Rectal smooth muscle tissue (tissue), 1 donor: ENCODE measurements at regions not wholly inside any gene's neighbourhood (a gene's known extent, or its start where the extent isn't known, plus 50 kb on each side); places are given as distances from the start of the nearest gene placed in this dataset.

Experiments used
- H3K27ac ChIP-seq: one replicate; pipeline ENCODE4 v1.7.0; 2013; ENCODE audit warnings: low read depth, low read length, inconsistent platforms
- H3K27me3 ChIP-seq: one replicate; pipeline ENCODE4 v1.7.0; 2013; ENCODE audit warnings: low read length; ENCODE audit not compliant: control insufficient read depth, insufficient read depth
- H3K36me3 ChIP-seq: one replicate; pipeline ENCODE4 v1.7.0; 2013; ENCODE audit warnings: low read length; ENCODE audit not compliant: control insufficient read depth, insufficient read depth
- H3K4me1 ChIP-seq: one replicate; pipeline ENCODE4 v1.7.0; 2013; ENCODE audit warnings: low read length; ENCODE audit not compliant: control insufficient read depth, insufficient read depth
- H3K4me3 ChIP-seq: one replicate; pipeline ENCODE4 v1.7.0; 2013; ENCODE audit warnings: low read length
- H3K9ac ChIP-seq: one replicate; pipeline ENCODE4 v1.7.0; 2013; ENCODE audit warnings: low read length

DNA sequence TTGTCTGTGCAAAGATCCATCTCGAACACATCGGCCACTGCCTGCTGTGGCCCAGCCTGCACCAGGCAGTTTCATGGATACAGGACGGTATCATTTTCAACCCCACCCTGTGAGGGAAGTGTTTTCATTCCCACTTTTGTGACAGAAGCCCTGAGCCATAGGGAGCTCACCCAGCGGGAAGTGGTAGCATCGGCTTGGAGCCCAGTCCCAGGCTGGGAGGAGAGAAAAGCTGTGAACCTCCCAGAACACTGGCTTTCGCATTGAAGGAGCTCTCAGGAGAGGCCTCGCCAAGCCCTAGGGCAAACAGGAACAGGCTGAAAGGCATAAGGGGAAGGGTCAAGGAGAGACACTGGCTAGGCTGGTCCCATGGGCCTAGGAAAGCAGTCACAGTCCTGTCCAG lies 166.1 kb downstream of the TFCP2L1 start:
- Histone ChIP-seq H3K36me3 (no peaks in the 10 kb centered on the region), H3K4me3 (no peak overlapping the region), H3K9ac (no peak overlapping the region), H3K4me1 (no peaks in the 10 kb centered on the region), H3K27ac (no peak overlapping the region), H3K27me3 (no peaks in the 10 kb centered on the region)

DNA sequence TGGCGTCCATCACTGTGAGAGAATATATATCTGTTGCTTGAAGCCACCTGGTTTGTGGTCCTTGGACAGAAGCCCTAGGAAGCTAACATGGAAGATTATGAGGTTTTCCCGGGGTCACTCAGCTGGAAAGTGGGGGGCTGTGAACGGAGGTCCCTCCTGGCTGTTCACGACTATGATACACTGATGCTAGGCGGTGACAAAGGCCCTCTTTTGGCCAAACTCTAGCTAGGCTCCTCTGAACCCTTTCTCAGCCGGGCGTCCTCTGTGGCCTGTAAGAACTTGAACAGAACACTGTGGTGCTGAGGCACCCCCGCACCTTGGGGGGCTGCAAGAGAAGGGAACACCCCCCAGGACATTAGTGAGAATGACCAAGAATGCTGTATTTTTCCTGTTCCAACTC lies 164.6 kb downstream of the TFCP2L1 start:
- no peaks in the 10 kb centered on the region for H3K4me1 ChIP-seq
- H3K27me3 ChIP-seq: no peaks in the 10 kb centered on the region
- no peak overlapping the region for H3K27ac ChIP-seq
- no peak overlapping the region for H3K9ac ChIP-seq
- no peaks in the 10 kb centered on the region for H3K36me3 ChIP-seq
- H3K4me3 ChIP-seq: no peak overlapping the region

DNA sequence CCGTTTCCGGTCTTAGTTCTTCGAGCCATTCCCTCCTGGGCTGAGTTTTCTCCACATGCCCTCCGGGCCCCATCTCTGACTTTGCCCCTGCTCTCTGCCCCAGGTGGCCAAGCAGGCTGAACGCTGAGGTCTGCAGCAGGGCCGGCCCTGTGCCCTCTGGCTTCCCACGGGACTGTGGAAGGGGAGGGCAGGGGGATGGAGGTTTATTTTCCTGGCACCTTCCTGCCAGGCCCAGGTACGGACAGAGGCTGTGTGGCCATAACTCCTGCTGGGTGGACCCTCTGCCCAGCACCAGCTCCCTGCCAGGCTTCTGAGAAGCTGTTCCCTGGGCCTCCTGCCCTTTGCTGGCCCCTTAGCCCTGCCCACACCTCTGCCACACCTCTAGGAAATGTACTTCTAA lies 164.0 kb downstream of the TFCP2L1 start:
- H3K4me3 ChIP-seq: no peak overlapping the region
- H3K36me3 ChIP-seq: no peaks in the 10 kb centered on the region
- H3K4me1 ChIP-seq: no peaks in the 10 kb centered on the region
- no peaks in the 10 kb centered on the region for H3K27me3 ChIP-seq
- H3K9ac ChIP-seq: no peak overlapping the region
- no peak overlapping the region for H3K27ac ChIP-seq

DNA sequence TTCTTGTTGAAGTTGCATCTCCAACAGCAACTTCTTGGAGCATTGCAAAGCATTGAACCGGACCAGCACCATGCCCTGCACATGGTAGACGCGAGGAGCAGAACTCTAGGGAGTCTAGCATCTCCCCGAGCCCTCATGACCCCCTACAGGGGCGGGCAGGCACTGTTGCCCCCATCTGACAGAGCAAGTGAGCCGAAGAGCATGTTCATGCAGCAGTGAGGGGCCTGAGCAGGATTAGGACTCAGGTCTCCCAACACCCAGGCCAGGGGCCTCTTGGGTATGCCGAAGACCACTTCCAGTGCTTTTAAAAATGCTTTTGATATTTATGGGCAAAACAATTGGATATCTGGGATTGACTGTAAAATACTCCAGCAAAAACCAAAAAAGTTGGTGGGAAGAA lies 163.3 kb downstream of the TFCP2L1 start:
- no peak overlapping the region for H3K9ac ChIP-seq
- H3K4me1 ChIP-seq: no peaks in the 10 kb centered on the region
- no peak overlapping the region for H3K27ac ChIP-seq
- no peaks in the 10 kb centered on the region for H3K36me3 ChIP-seq
- no peaks in the 10 kb centered on the region for H3K27me3 ChIP-seq
- H3K4me3 ChIP-seq: no peak overlapping the region

DNA sequence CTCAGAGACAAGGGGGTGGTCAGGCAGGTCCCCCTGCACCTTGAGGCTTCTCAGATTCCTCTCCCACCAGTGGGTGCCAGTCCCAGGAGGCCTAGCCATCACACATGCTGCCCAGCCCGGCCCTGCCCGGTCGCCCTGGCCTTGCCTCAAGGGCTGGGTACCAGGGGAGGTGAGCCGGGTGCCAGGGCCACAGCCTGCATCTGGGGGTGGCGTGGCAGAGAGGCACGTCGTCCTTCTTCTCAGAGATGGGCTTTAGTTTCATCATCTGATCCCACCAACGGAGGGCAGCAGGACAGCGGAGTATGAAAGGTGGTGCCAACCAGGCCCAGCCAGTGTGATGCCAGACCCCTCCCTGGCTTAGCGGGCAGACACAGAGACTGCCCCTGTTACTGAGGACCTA lies 161.7 kb downstream of the TFCP2L1 start:
- no peaks in the 10 kb centered on the region for H3K27me3 ChIP-seq
- H3K36me3 ChIP-seq: no peaks in the 10 kb centered on the region
- H3K4me1 ChIP-seq: no peaks in the 10 kb centered on the region
- H3K27ac ChIP-seq: no peak overlapping the region
- no peak overlapping the region for H3K9ac ChIP-seq
- H3K4me3 ChIP-seq: no peak overlapping the region

DNA sequence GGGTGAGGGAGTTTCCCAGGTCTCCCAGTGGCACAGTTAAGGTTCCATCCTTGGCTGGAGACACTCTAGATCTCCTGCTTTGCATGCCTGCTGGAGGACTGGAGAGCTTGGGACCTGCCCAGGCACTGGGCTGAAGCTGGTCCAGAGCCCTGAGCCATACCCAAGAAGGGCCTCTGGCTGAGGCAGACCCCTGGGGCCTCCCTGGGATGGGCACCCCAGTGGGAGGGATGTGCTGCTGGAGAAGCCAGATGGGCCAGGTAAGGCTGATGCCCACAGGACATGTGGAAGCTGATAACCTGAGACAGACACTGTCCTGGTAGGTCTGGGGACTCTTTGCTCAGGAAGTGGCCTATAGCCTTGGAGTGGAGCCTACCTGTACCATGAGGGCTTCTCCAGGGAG lies 160.7 kb downstream of the TFCP2L1 start:
- H3K27ac ChIP-seq: no peak overlapping the region
- no peak overlapping the region for H3K9ac ChIP-seq
- H3K27me3 ChIP-seq: no peaks in the 10 kb centered on the region
- H3K36me3 ChIP-seq: no peaks in the 10 kb centered on the region
- H3K4me1 ChIP-seq: no peaks in the 10 kb centered on the region
- no peak overlapping the region for H3K4me3 ChIP-seq

DNA sequence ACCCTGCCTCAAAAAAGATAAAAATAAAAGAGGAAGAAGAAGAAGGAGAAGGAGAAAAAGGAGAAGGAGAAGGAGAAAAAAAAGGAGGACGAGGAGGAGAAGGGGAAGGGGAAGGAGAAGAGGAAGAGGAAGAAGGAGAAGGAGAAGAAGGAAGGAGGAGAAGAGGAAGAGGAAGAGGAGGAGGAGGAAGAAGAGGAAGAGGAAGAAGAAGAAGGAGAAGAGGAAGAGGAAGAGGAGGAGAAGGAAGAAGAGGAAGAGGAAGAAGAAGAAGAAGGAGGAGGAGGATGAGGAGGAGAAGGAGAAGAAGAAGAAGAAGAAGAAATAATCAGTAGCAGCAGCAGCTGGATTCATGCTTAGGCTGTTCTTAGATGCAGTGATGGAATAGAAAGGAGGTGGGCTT lies 159.7 kb downstream of the TFCP2L1 start:
- Histone ChIP-seq H3K27ac (no peak overlapping the region), H3K9ac (no peak overlapping the region), H3K4me3 (no peak overlapping the region), H3K27me3 (no peaks in the 10 kb centered on the region), H3K36me3 (no peaks in the 10 kb centered on the region), H3K4me1 (no peaks in the 10 kb centered on the region)

DNA sequence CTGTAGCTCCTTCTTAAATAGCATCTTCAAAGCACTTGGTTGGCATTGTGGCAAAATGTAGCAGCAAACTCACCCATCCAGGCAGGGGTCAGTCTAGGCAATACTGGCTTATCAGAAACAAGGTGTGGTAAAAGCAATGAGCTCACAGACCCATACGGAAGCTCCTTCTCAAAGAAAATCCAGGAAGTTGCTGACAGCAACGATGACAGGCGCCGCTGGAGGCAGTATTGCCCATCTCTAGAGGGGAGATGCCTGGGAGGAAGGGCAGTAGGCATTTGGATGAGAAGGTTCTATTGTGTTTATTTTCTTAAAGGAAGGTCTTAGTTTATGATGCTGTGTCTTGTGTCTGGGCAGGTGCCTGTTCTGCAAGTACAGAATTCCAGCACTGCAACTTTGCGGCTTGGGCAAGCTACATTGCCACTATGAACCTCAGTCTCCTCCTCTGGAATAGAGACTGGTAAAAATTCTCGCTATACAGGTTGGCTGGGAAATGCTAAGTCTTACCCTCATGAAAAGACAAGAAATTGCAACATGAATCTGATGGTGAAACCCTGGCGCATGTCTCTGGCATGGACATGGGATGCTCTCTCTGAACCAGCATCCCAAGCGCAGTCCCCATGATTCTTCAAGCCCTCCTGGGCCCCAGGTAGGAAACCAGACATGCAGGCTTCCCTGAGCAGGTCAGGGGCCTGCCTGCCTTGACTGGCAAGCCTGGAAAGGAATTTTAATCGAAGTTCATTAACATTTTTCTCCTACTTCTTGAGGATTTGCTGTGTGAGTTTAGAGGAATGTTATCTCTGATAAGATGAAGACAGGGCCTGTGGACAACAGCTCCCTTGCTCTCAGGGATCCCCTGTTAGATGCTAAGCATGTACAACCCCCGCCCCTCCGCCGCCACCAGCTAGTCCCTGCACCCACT lies 156.0 kb downstream of the TFCP2L1 start:
- no peak overlapping the region for H3K27ac ChIP-seq

DNA sequence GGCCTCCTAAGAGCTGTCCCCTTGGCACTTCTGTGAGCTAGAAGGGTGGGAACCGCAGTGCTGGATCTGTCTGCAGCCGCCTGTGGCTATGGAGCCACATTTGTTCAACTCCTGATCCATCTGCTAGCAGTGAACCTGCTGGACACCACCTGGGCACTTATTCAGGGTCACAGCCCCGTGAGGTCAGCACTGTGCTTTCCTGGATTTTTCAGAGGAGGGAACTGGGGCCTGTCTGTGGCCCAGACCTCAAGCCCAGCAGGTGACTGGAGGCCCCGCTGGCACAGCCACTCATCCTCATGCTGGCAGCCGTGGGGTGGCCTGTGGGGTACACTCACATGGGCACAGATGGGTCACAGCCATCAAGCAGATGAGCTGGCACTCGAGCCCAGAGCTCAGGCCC lies 155.3 kb downstream of the TFCP2L1 start:
- H3K4me1 ChIP-seq: no peaks in the 10 kb centered on the region
- H3K36me3 ChIP-seq: no peaks in the 10 kb centered on the region
- no peak overlapping the region for H3K9ac ChIP-seq
- H3K4me3 ChIP-seq: no peak overlapping the region
- H3K27me3 ChIP-seq: no peaks in the 10 kb centered on the region
- H3K27ac ChIP-seq: no peak overlapping the region

More for the DNA sequence above, 156.0 kb downstream of the TFCP2L1 start:
- no peak overlapping the region for H3K9ac ChIP-seq
- H3K27me3 ChIP-seq: no peaks in the 10 kb centered on the region
- H3K4me1 ChIP-seq: no peaks in the 10 kb centered on the region
- H3K4me3 ChIP-seq: no peak overlapping the region
- H3K36me3 ChIP-seq: no peaks in the 10 kb centered on the region

DNA sequence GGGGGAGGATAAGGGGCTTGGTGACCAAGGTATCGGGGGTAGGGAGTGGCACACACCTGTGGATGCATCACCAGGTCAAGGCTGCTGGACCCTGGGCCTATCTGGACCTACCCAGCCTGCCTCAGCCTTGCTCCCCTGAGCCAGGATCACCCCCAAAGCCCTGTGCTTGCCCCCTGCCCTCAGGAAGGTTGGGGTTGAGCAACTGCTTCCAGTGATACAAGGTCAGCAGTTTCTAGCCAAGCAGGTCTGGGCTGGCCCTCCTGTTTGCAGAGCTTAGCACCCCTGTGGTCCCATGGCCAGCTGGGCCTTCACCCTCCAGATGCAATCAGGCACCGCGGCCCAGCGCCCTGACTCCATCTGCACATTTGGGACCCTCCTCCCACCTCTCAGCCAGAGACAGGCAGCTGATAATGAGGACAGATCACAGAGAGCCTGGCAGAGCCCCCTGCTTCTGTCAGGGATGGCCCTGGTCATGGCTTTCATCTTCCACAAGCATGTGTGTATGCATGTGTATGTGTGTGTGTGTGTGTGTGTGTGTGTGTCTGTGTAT lies 154.6 kb downstream of the TFCP2L1 start:
- Histone ChIP-seq H3K4me3 (no peak overlapping the region), H3K9ac (no peak overlapping the region), H3K27me3 (no peaks in the 10 kb centered on the region), H3K27ac (no peak overlapping the region), H3K36me3 (no peaks in the 10 kb centered on the region), H3K4me1 (no peaks in the 10 kb centered on the region)

DNA sequence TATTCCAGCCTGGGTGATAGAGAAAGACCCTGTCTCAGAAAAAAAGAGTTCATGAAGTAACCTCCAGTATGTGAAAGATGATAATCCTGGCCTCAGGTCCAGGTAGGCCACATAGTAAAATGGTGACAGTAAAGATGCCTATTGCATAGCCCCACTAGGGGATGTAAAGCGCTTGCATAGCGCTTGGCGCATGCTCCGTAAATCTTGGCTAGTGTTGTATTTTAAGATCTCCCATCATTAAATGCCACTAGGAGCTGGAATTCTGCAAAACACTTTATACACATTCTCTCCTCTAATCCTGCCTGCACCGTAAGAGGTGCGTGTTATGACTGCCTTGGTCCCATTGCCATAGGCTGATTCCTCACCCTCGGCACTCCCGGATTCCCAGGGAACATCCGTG lies 153.6 kb downstream of the TFCP2L1 start:
- H3K4me3 ChIP-seq: no peak overlapping the region
- H3K9ac ChIP-seq: no peak overlapping the region
- no peak overlapping the region for H3K27ac ChIP-seq
- no peaks in the 10 kb centered on the region for H3K4me1 ChIP-seq
- no peaks in the 10 kb centered on the region for H3K36me3 ChIP-seq
- no peaks in the 10 kb centered on the region for H3K27me3 ChIP-seq

DNA sequence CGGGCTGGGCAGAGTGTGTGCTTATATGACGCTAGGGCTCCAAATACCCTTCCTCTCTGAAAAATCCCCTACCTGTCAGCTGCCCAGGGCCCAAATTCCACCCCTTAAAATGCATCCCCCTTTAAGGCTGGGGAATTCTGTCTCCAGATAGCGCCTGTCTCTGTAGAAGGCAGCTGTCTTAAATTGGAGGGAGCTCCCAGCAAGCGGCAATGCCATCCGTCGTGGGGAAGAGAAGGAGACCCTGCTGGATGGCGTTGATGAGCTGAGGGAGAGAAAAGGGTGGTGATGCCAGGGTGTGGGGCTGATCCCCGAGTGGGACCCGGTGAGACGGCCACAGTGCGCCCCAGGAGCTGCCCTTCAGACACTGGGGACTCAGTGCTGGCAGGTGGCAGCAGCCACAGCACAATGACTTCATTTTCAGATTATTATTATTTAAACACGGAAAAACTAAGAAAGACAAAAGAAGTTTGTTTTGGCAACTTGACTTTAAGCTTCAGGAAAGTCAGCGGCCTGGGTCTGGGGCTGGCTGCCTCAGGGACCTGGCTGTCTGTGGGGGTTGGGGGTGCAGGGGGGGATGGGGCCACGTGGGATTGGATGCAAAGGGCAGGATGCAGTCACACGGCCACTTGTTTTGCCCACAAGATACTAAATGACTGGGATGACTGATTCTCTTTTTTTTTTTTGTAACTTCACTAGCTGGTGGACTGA lies 152.8 kb downstream of the TFCP2L1 start:
- Histone ChIP-seq H3K27ac (no peak overlapping the region), H3K4me3 (no peak overlapping the region), H3K4me1 (no peaks in the 10 kb centered on the region), H3K9ac (no peak overlapping the region), H3K27me3 (no peaks in the 10 kb centered on the region), H3K36me3 (no peaks in the 10 kb centered on the region)
